Endothelial cell of umbilical vein (primary cell): ENCODE measurements at regions not wholly inside any gene's neighbourhood (a gene's known extent, or its start where the extent isn't known, plus 50 kb on each side); places are given as distances from the start of the nearest gene placed in this dataset.
A peak's percentile ranks its signal among the peaks of the same experiment; 100 is the strongest.

ENCODE experiments used
- BruUV-seq: library from RNA; stranded (reverse); fragments of 400-500 nt; replicated peaks from 2 replicates; lab custom pipeline; 2021; lab: Mats Ljungman, UMichigan
- CTCF ChIA-PET: fragments of 300-600, 350-600 bp; sonication (Branson Sonifier 250); formaldehyde crosslinking; loops from one replicate; lab custom pipeline; 2021; ENCODE audit warnings: antibody characterized with exemption, inconsistent platforms; lab: Charles Lee
- POLR2A ChIA-PET: fragments of 300-600, 350-600 bp; sonication (Branson Sonifier 250); formaldehyde crosslinking; loops from one replicate; lab custom pipeline; 2021; ENCODE audit warnings: antibody characterized with exemption, inconsistent platforms; lab: Charles Lee
- DNase-seq: peaks from one replicate; pipeline ENCODE4 v3.0.0-alpha.2; 2011; ENCODE audit warnings: low read depth, low spot score
- FAIRE-seq: peaks from 2 replicates; lab custom pipeline; 2011; peaks lifted over from hg19 to GRCh38; lab: Jason Lieb, UNC
- H2AFZ ChIP-seq: 2 replicates; pipeline ENCODE4 v1.6.0; 2012; ENCODE audit warnings: low read depth, low read length, control low read depth, inconsistent platforms
- H3K27ac ChIP-seq: 2 replicates; pipeline ENCODE4 v1.5.1; 2011; ENCODE audit warnings: low read depth, mild to moderate bottlenecking, control low read depth, low read length, moderate library complexity; ENCODE audit not compliant: insufficient read depth
- H3K27me3 ChIP-seq, 2 experiments: 2 replicates each; pipeline versions ENCODE4 v1.6.0 to v1.6.1; 2011; ENCODE audit warnings: low read length in 2 of 2, mixed read lengths in 1 of 2; ENCODE audit not compliant: control insufficient read depth in 2 of 2, insufficient read depth in 2 of 2
- H3K36me3 ChIP-seq, 2 experiments: 2 replicates in 1 of 2; 3 replicates in 1 of 2; pipeline ENCODE4 v1.5.1; 2011; ENCODE audit warnings: low read length in 2 of 2, mild to moderate bottlenecking in 1 of 2, moderate library complexity in 1 of 2; ENCODE audit not compliant: control insufficient read depth in 2 of 2, insufficient read depth in 2 of 2; ENCODE audit errors: extremely low read depth in 1 of 2
- H3K4me1 ChIP-seq: 3 replicates; pipeline ENCODE4 v1.5.1; 2011; ENCODE audit warnings: mild to moderate bottlenecking, low read length; ENCODE audit not compliant: control insufficient read depth, insufficient read depth; ENCODE audit errors: extremely low read depth
- H3K4me2 ChIP-seq: 2 replicates; pipeline ENCODE4 v1.6.1; 2011; ENCODE audit warnings: low read length, control low read depth, mixed read lengths; ENCODE audit not compliant: insufficient read depth
- H3K4me3 ChIP-seq, 3 experiments: fragments of 200-600 bp in 1 of 3; sonication (generic), shearing (Covaris generic) in 1 of 3; replicated peaks in 1 of 3; 2 replicates each; pipeline ENCODE4 v1.5.1; 2011 to 2016; ENCODE audit warnings: control low read depth in 3 of 3, low read length in 3 of 3, mild to moderate bottlenecking in 2 of 3, inconsistent platforms in 1 of 3, low read depth in 1 of 3, moderate library complexity in 1 of 3; ENCODE audit not compliant: insufficient read depth in 1 of 3
- H3K79me2 ChIP-seq: 2 replicates; pipeline ENCODE4 v1.6.0; 2012; ENCODE audit warnings: low read length, inconsistent platforms; ENCODE audit not compliant: control insufficient read depth, insufficient read depth
- H3K9ac ChIP-seq: replicated peaks from 2 replicates; pipeline ENCODE3; 2011; ENCODE audit warnings: low read length, control low read depth; ENCODE audit not compliant: insufficient read depth; ENCODE audit errors: extremely low read depth
- H3K9me1 ChIP-seq: replicated peaks from 3 replicates; pipeline ENCODE4 v1.6.0; 2011; ENCODE audit warnings: mild to moderate bottlenecking, low read length; ENCODE audit not compliant: control insufficient read depth, insufficient read depth; ENCODE audit errors: extremely low read depth
- H3K9me3 ChIP-seq: replicated peaks from 2 replicates; pipeline ENCODE4 v1.5.1; 2012; ENCODE audit warnings: low read length, inconsistent platforms; ENCODE audit not compliant: control insufficient read depth, insufficient read depth
- H4K20me1 ChIP-seq: replicated peaks from 2 replicates; pipeline ENCODE3; 2011; ENCODE audit warnings: mild to moderate bottlenecking, low read length; ENCODE audit not compliant: control insufficient read depth, insufficient read depth; ENCODE audit errors: extremely low read depth
- CTCF ChIP-seq, 2 donors: IDR thresholded peaks; 1 replicate in 1 of 2; 2 replicates in 1 of 2; pipeline ENCODE4 v1.5.1; 2011; ENCODE audit warnings: low read length in 2 of 2, mild to moderate bottlenecking in 2 of 2, moderate library complexity in 2 of 2, control low read depth in 1 of 2, inconsistent platforms in 1 of 2, low read depth in 1 of 2; ENCODE audit not compliant: insufficient read depth in 1 of 2; ENCODE audit errors: extremely low read depth in 1 of 2
- FOS ChIP-seq: IDR thresholded peaks from 2 replicates; pipeline ENCODE4 v1.6.1; 2011; ENCODE audit warnings: mild to moderate bottlenecking, low read length, moderate library complexity, borderline replicate concordance; ENCODE audit not compliant: insufficient read depth
- JUN ChIP-seq: IDR thresholded peaks from 2 replicates; pipeline ENCODE4 v1.6.1; 2011; ENCODE audit warnings: borderline replicate concordance, low read depth; ENCODE audit not compliant: insufficient read length, insufficient read depth
- MAX ChIP-seq: IDR thresholded peaks from 2 replicates; pipeline ENCODE4 v1.6.1; 2011; ENCODE audit not compliant: insufficient read depth, insufficient read length
- POLR2A ChIP-seq: IDR thresholded peaks from 2 replicates; pipeline ENCODE4 v1.6.1; 2012; ENCODE audit warnings: low read depth, mild to moderate bottlenecking, control low read depth, low read length
- POLR2AphosphoS5 ChIP-seq: IDR thresholded peaks from 2 replicates; pipeline ENCODE4 v1.6.1; 2012; ENCODE audit warnings: low read depth, mild to moderate bottlenecking, control low read depth, low read length, moderate library complexity; ENCODE audit not compliant: insufficient read depth
- dilution Hi-C: fragments of 300-500 bp; cut with MboI; formaldehyde crosslinking; loops from one replicate; pipeline ENCODE4 v1.15.0; 2019; ENCODE audit warnings: low sequenced_read_pairs; ENCODE audit not compliant: extremely low pct_ligation_motif_present
- intact Hi-C: fragments of 100-400 bp; cut with micrococcal nuclease; formaldehyde crosslinking; loops from one replicate; pipeline ENCODE4 v1.10.0; 2022

- Histone ChIP-seq H3K9me1 (no peaks in the 10 kb centered on the region), H3K4me3 (no peak overlapping the region), H3K9ac (no peak overlapping the region), H3K36me3 (no peaks in the 10 kb centered on the region), H3K27me3 (no peaks in the 10 kb centered on the region), H3K9me3 (no peaks in the 10 kb centered on the region), H3K4me1 (no peaks in the 10 kb centered on the region), H3K27ac (no peak overlapping the region), H3K79me2 (no peaks in the 10 kb centered on the region), H3K4me2 (no peak overlapping the region), H4K20me1 (no peaks in the 10 kb centered on the region), H2AFZ (no peak overlapping the region)
- ChIA-PET POLR2A (no interaction called here), CTCF (interaction anchor here (0.7 to 1.6 kb wide), 23 partner anchors 8 to 715 kb away, joined by 3 to 19 read pairs (median 3); partner anchors contain the start of gene GJA1)
- intact Hi-C loops (loop anchor here (1.0 to 10.0 kb wide), 7 partner anchors 184 to 676 kb away; partner anchors contain the start of gene GJA1), dilution Hi-C loops (no loop called here)
- FAIRE-seq (peak; percentile 55), DNase-seq (peak; percentile 69)
- no TSS peak for BruUV-seq
- TF ChIP-seq FOS (no peak), CTCF (IDR thresholded peaks at IDR 0.05; ENCODE audit: extremely low read depth in 1 of 2, insufficient read depth in 1 of 2, low read depth in 1 of 2, low read length in 2 of 2) (peak; percentile 35 to 51)
These were observed 365.8 kb upstream of the HSF2 start for GRCh38 chr6:122033564-122034181.

DNA sequence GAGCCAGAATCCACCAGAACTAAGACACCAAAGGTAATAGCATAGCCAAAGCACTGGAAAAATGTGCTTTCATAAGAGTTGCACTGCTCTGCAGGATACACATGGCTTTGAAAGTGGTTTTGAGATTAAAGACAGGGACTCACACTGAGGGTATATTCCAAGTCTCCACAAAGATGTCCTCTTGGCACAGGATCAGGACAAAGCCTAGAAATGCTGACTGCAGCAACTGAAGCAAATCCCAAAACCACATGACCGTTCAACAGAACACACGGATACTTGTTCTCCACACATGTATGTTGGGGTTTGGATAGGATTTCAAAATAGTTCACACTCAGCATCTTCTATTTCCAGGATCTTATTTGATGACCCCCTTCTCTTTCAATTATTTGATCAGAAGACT lies 364.3 kb upstream of the HSF2 start:
- H3K27ac ChIP-seq = no peak overlapping the region
- H3K36me3 ChIP-seq = no peaks in the 10 kb centered on the region
- H4K20me1 ChIP-seq = no peaks in the 10 kb centered on the region
- no peaks in the 10 kb centered on the region for H3K27me3 ChIP-seq
- H2AFZ ChIP-seq = no peak overlapping the region
- H3K4me2 ChIP-seq = no peak overlapping the region
- H3K4me3 ChIP-seq = no peak overlapping the region
- H3K9me1 ChIP-seq = no peaks in the 10 kb centered on the region
- intact Hi-C loops = loop anchor here (10.0 kb wide), 1 partner anchor 420 kb away; no protein-coding TSS in a partner anchor
- TF ChIP-seq MAX (no peak), JUN (no peak), POLR2A (no peak), CTCF (IDR thresholded peaks at IDR 0.05; ENCODE audit: extremely low read depth in 1 of 2, insufficient read depth in 1 of 2, low read depth in 1 of 2, low read length in 2 of 2) (no peak), POLR2AphosphoS5 (no peak)
- no peak for DNase-seq
- FAIRE-seq = no peak
- dilution Hi-C loops = no loop called here
- POLR2A ChIA-PET = no interaction called here
- no peaks in the 10 kb centered on the region for H3K4me1 ChIP-seq
- no TSS peak for BruUV-seq
- H3K79me2 ChIP-seq = no peaks in the 10 kb centered on the region
- CTCF ChIA-PET = no interaction called here
- no peak overlapping the region for H3K9ac ChIP-seq
- no peaks in the 10 kb centered on the region for H3K9me3 ChIP-seq
